ENCODE measurements at regions not wholly inside any gene's neighbourhood (a gene's known extent, or its start where the extent isn't known, plus 50 kb on each side); places are given as distances from the start of the nearest gene placed in this dataset.

- Histone ChIP-seq H2AFZ (ENCODE audit: low read length) (no peak overlapping the region), H2BK15ac (ENCODE audit: low read length) (no peak overlapping the region), H3K27me3 (ENCODE audit: control insufficient read depth in 3 of 3, insufficient read depth in 3 of 3, low read depth in 1 of 3, low read length in 3 of 3) (no peaks in the 10 kb centered on the region), H3K18ac (ENCODE audit: low read length) (no peak overlapping the region), H3K4me1 (ENCODE audit: control insufficient read depth in 2 of 2, insufficient read depth in 1 of 2, low read depth in 1 of 2, low read length in 2 of 2) (no peaks in the 10 kb centered on the region), H3K4me3 (ENCODE audit: low read length in 2 of 2) (no peak overlapping the region), H3K9me3 (replicated peaks in 1 of 2; ENCODE audit: control insufficient read depth in 2 of 2, insufficient read depth in 1 of 2, low read depth in 1 of 2, low read length in 2 of 2) (no peaks in the 10 kb centered on the region), H3K36me3 (replicated peaks in 1 of 2; ENCODE audit: control insufficient read depth in 2 of 2, insufficient read depth in 2 of 2, low read length in 2 of 2) (no peaks in the 10 kb centered on the region), H2BK120ac (ENCODE audit: low read depth, low read length) (no peak overlapping the region), H2BK12ac (ENCODE audit: low read length) (no peak overlapping the region), H4K91ac (ENCODE audit: low read depth, low read length, poor library complexity) (no peak overlapping the region), H2BK5ac (ENCODE audit: low read length) (no peak overlapping the region), H3K9ac (ENCODE audit: low read depth, low read length, poor library complexity) (no peak overlapping the region), H3K27ac (replicated peaks; ENCODE audit: low read length) (no peak overlapping the region), H3K23ac (ENCODE audit: low read depth, low read length, poor library complexity) (no peak overlapping the region), H2AK5ac (ENCODE audit: low read depth, low read length) (no peak overlapping the region), H4K8ac (ENCODE audit: low read depth, low read length) (no peak overlapping the region), H3K14ac (ENCODE audit: low read length) (no peak overlapping the region), H3K4me2 (ENCODE audit: insufficient read depth, low read length, poor library complexity, severe bottlenecking) (no peak overlapping the region), H3K4ac (ENCODE audit: low read length) (no peak overlapping the region), H3K79me1 (ENCODE audit: low read depth, low read length) (no peaks in the 10 kb centered on the region)
- DNase-seq (ENCODE audit: low spot score) = no peak
- no CpG with 5 or more reads among the region's 3 CpGs for WGBS, 2 donors (ENCODE audit: extremely low coverage in 2 of 2, insufficient read length in 2 of 2, insufficient replicate concordance in 1 of 2)
These were observed 249.0 kb upstream of the LUZP2 start for GRCh38 chr11:24247846-24248245.

- H2BK15ac ChIP-seq (ENCODE audit: low read length) = no peak overlapping the region
- no peak overlapping the region for H3K4ac ChIP-seq (ENCODE audit: low read length)
- no peak overlapping the region for H3K14ac ChIP-seq (ENCODE audit: low read length)
- no peaks in the 10 kb centered on the region for H3K36me3 ChIP-seq (replicated peaks in 1 of 2; ENCODE audit: control insufficient read depth in 2 of 2, insufficient read depth in 2 of 2, low read length in 2 of 2)
- H2BK5ac ChIP-seq (ENCODE audit: low read length) = no peak overlapping the region
- H3K27ac ChIP-seq (replicated peaks; ENCODE audit: low read length) = no peak overlapping the region
- H3K27me3 ChIP-seq (ENCODE audit: control insufficient read depth in 3 of 3, insufficient read depth in 3 of 3, low read depth in 1 of 3, low read length in 3 of 3) = no peaks in the 10 kb centered on the region
- H3K9ac ChIP-seq (ENCODE audit: low read depth, low read length, poor library complexity) = no peak overlapping the region
- no peak overlapping the region for H2AFZ ChIP-seq (ENCODE audit: low read length)
- no peaks in the 10 kb centered on the region for H3K79me1 ChIP-seq (ENCODE audit: low read depth, low read length)
- no peak overlapping the region for H2AK5ac ChIP-seq (ENCODE audit: low read depth, low read length)
- no peak overlapping the region for H3K23ac ChIP-seq (ENCODE audit: low read depth, low read length, poor library complexity)
- H2BK12ac ChIP-seq (ENCODE audit: low read length) = no peak overlapping the region
- no peak for DNase-seq (ENCODE audit: low spot score)
- no CpG with 5 or more reads among the region's 1 CpG for WGBS, 2 donors (ENCODE audit: extremely low coverage in 2 of 2, insufficient read length in 2 of 2, insufficient replicate concordance in 1 of 2)
- H3K4me3 ChIP-seq (ENCODE audit: low read length in 2 of 2) = no peak overlapping the region
- H2BK120ac ChIP-seq (ENCODE audit: low read depth, low read length) = no peak overlapping the region
- no peaks in the 10 kb centered on the region for H3K4me1 ChIP-seq (ENCODE audit: control insufficient read depth in 2 of 2, insufficient read depth in 1 of 2, low read depth in 1 of 2, low read length in 2 of 2)
- H3K9me3 ChIP-seq (replicated peaks in 1 of 2; ENCODE audit: control insufficient read depth in 2 of 2, insufficient read depth in 1 of 2, low read depth in 1 of 2, low read length in 2 of 2) = no peaks in the 10 kb centered on the region
- H4K8ac ChIP-seq (ENCODE audit: low read depth, low read length) = no peak overlapping the region
- no peak overlapping the region for H3K4me2 ChIP-seq (ENCODE audit: insufficient read depth, low read length, poor library complexity, severe bottlenecking)
- no peak overlapping the region for H3K18ac ChIP-seq (ENCODE audit: low read length)
- no peak overlapping the region for H4K91ac ChIP-seq (ENCODE audit: low read depth, low read length, poor library complexity)
These were observed 246.9 kb upstream of the LUZP2 start for GRCh38 chr11:24249921-24250320.

DNA sequence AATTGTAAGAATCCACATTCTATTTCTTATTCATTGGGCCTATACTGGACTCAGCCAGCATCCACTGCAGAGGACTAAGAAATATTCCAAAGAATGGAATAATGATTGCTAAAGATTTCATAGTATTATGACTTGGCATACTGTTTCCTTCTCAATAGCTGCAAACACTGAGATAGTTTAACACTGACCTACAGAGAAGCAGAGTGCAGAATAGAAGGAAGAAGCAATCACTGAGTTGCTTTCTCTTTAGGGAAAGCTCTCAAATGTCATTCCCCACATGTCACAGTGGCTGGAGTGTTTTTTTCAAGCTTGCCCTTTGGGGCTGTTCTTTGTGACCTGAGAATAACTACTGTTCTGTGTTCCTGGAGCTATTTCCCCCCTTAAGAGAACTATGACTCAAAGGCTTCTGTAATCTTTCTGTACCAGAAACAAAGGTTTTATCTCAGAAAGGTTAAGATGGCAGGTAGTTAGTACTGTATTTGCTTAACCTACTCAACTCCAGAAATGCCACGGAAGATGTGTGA is 243.6 kb upstream of the LUZP2 start:
- Histone ChIP-seq H4K8ac (ENCODE audit: low read depth, low read length) (no peak overlapping the region), H3K23ac (ENCODE audit: low read depth, low read length, poor library complexity) (no peak overlapping the region), H2AFZ (ENCODE audit: low read length) (no peak overlapping the region), H2AK5ac (ENCODE audit: low read depth, low read length) (no peak overlapping the region), H3K14ac (ENCODE audit: low read length) (no peak overlapping the region), H3K4me2 (ENCODE audit: insufficient read depth, low read length, poor library complexity, severe bottlenecking) (no peak overlapping the region), H3K79me1 (ENCODE audit: low read depth, low read length) (no peaks in the 10 kb centered on the region), H3K9me3 (replicated peaks in 1 of 2; ENCODE audit: control insufficient read depth in 2 of 2, insufficient read depth in 1 of 2, low read depth in 1 of 2, low read length in 2 of 2) (no peaks in the 10 kb centered on the region), H3K4ac (ENCODE audit: low read length) (no peak overlapping the region), H3K36me3 (replicated peaks in 1 of 2; ENCODE audit: control insufficient read depth in 2 of 2, insufficient read depth in 2 of 2, low read length in 2 of 2) (no peaks in the 10 kb centered on the region), H2BK15ac (ENCODE audit: low read length) (no peak overlapping the region), H3K4me3 (ENCODE audit: low read length in 2 of 2) (no peak overlapping the region), H3K27ac (replicated peaks; ENCODE audit: low read length) (no peak overlapping the region), H2BK120ac (ENCODE audit: low read depth, low read length) (no peak overlapping the region), H4K91ac (ENCODE audit: low read depth, low read length, poor library complexity) (no peak overlapping the region), H3K4me1 (ENCODE audit: control insufficient read depth in 2 of 2, insufficient read depth in 1 of 2, low read depth in 1 of 2, low read length in 2 of 2) (no peaks in the 10 kb centered on the region), H2BK12ac (ENCODE audit: low read length) (no peak overlapping the region), H3K9ac (ENCODE audit: low read depth, low read length, poor library complexity) (no peak overlapping the region), H3K27me3 (ENCODE audit: control insufficient read depth in 3 of 3, insufficient read depth in 3 of 3, low read depth in 1 of 3, low read length in 3 of 3) (no peaks in the 10 kb centered on the region), H3K18ac (ENCODE audit: low read length) (no peak overlapping the region), H2BK5ac (ENCODE audit: low read length) (no peak overlapping the region)
- DNase-seq (ENCODE audit: low spot score) = no peak
- no CpG with 5 or more reads among the region's 1 CpG for WGBS, 2 donors (ENCODE audit: extremely low coverage in 2 of 2, insufficient read length in 2 of 2, insufficient replicate concordance in 1 of 2)

- no CpG with 5 or more reads among the region's 2 CpGs for WGBS, 2 donors (ENCODE audit: extremely low coverage in 2 of 2, insufficient read length in 2 of 2, insufficient replicate concordance in 1 of 2)
- Histone ChIP-seq H2AK5ac (ENCODE audit: low read depth, low read length) (no peak overlapping the region), H3K9ac (ENCODE audit: low read depth, low read length, poor library complexity) (no peak overlapping the region), H3K4me1 (ENCODE audit: control insufficient read depth in 2 of 2, insufficient read depth in 1 of 2, low read depth in 1 of 2, low read length in 2 of 2) (no peaks in the 10 kb centered on the region), H3K18ac (ENCODE audit: low read length) (no peak overlapping the region), H2BK120ac (ENCODE audit: low read depth, low read length) (no peak overlapping the region), H3K79me1 (ENCODE audit: low read depth, low read length) (no peaks in the 10 kb centered on the region), H3K14ac (ENCODE audit: low read length) (no peak overlapping the region), H3K27me3 (ENCODE audit: control insufficient read depth in 3 of 3, insufficient read depth in 3 of 3, low read depth in 1 of 3, low read length in 3 of 3) (no peaks in the 10 kb centered on the region), H2BK5ac (ENCODE audit: low read length) (no peak overlapping the region), H3K4me2 (ENCODE audit: insufficient read depth, low read length, poor library complexity, severe bottlenecking) (no peak overlapping the region), H3K23ac (ENCODE audit: low read depth, low read length, poor library complexity) (no peak overlapping the region), H3K4me3 (ENCODE audit: low read length in 2 of 2) (no peak overlapping the region), H4K91ac (ENCODE audit: low read depth, low read length, poor library complexity) (no peak overlapping the region), H2BK12ac (ENCODE audit: low read length) (no peak overlapping the region), H3K36me3 (replicated peaks in 1 of 2; ENCODE audit: control insufficient read depth in 2 of 2, insufficient read depth in 2 of 2, low read length in 2 of 2) (no peaks in the 10 kb centered on the region), H2BK15ac (ENCODE audit: low read length) (no peak overlapping the region), H2AFZ (ENCODE audit: low read length) (no peak overlapping the region), H3K27ac (replicated peaks; ENCODE audit: low read length) (no peak overlapping the region), H3K9me3 (replicated peaks in 1 of 2; ENCODE audit: control insufficient read depth in 2 of 2, insufficient read depth in 1 of 2, low read depth in 1 of 2, low read length in 2 of 2) (no peaks in the 10 kb centered on the region), H3K4ac (ENCODE audit: low read length) (no peak overlapping the region), H4K8ac (ENCODE audit: low read depth, low read length) (no peak overlapping the region)
- no peak for DNase-seq (ENCODE audit: low spot score)
These were observed 232.0 kb upstream of the LUZP2 start for GRCh38 chr11:24264868-24265267.
